Keratinocyte (primary cell): ENCODE measurements at regions not wholly inside any gene's neighbourhood (a gene's known extent, or its start where the extent isn't known, plus 50 kb on each side); places are given as distances from the start of the nearest gene placed in this dataset.
"Not testable (repeated sequence)": the region's sequence is repeated elsewhere in the genome, so short reads cannot be mapped to it uniquely, and the experiment has no call there.

Source experiments
- DNase-seq: peaks from one replicate; pipeline ENCODE4 v3.0.0-alpha.2; 2011; ENCODE audit warnings: low read depth, missing footprints, low spot score
- FAIRE-seq: peaks from 2 replicates; lab custom pipeline; 2011; peaks lifted over from hg19 to GRCh38; lab: Jason Lieb, UNC
- H2AFZ ChIP-seq: 2 replicates; pipeline ENCODE4 v1.6.0; 2012; ENCODE audit warnings: low read length, control low read depth, inconsistent platforms; ENCODE audit not compliant: control insufficient read depth
- H3K27ac ChIP-seq: 2 replicates; pipeline ENCODE4 v1.5.1; 2011; ENCODE audit warnings: low read length; ENCODE audit not compliant: control insufficient read depth, insufficient read depth
- H3K27me3 ChIP-seq: 3 replicates; pipeline ENCODE4 v1.6.0; 2011; ENCODE audit warnings: low read length; ENCODE audit not compliant: control insufficient read depth, insufficient read depth; ENCODE audit errors: extremely low read depth
- H3K36me3 ChIP-seq, 2 experiments: 2 replicates in 1 of 2; 3 replicates in 1 of 2; pipeline ENCODE4 v1.5.1; 2011; ENCODE audit warnings: low read length in 2 of 2, mild to moderate bottlenecking in 1 of 2; ENCODE audit not compliant: control insufficient read depth in 2 of 2, insufficient read depth in 2 of 2; ENCODE audit errors: extremely low read depth in 1 of 2
- H3K4me1 ChIP-seq: 3 replicates; pipeline ENCODE4 v1.5.1; 2011; ENCODE audit warnings: low read length; ENCODE audit not compliant: control insufficient read depth, insufficient read depth; ENCODE audit errors: extremely low read depth
- H3K4me2 ChIP-seq: 3 replicates; pipeline ENCODE4 v1.6.0; 2011; ENCODE audit warnings: low read depth, low read length; ENCODE audit not compliant: control insufficient read depth, insufficient read depth; ENCODE audit errors: extremely low read depth
- H3K4me3 ChIP-seq, 3 experiments: fragments of 200-600 bp in 1 of 3; sonication (generic) in 1 of 3; 2 replicates in 2 of 3; 3 replicates in 1 of 3; pipeline ENCODE4 v1.5.1; 2011 to 2016; ENCODE audit warnings: low read length in 3 of 3, mild to moderate bottlenecking in 3 of 3, control low read depth in 2 of 3, inconsistent platforms in 1 of 3, low read depth in 1 of 3, mixed read lengths in 1 of 3, mixed run types in 1 of 3, moderate library complexity in 1 of 3; ENCODE audit not compliant: control insufficient read depth in 2 of 3, insufficient read depth in 2 of 3; ENCODE audit errors: extremely low read depth in 1 of 3
- H3K79me2 ChIP-seq: 2 replicates; pipeline ENCODE4 v1.6.0; 2012; ENCODE audit warnings: low read length; ENCODE audit not compliant: control insufficient read depth, insufficient read depth
- H3K9ac ChIP-seq: 3 replicates; pipeline ENCODE4 v1.6.0; 2011; ENCODE audit warnings: low read length; ENCODE audit not compliant: control insufficient read depth, insufficient read depth; ENCODE audit errors: extremely low read depth
- H3K9me1 ChIP-seq: 3 replicates; pipeline ENCODE4 v1.6.0; 2011; ENCODE audit warnings: low read length; ENCODE audit not compliant: control insufficient read depth, insufficient read depth; ENCODE audit errors: extremely low read depth
- H3K9me3 ChIP-seq: 2 replicates; pipeline ENCODE4 v1.5.1; 2012; ENCODE audit warnings: low read depth, low read length; ENCODE audit not compliant: control insufficient read depth
- H4K20me1 ChIP-seq: 3 replicates; pipeline ENCODE4 v1.6.0; 2011; ENCODE audit warnings: low read length; ENCODE audit not compliant: control insufficient read depth, insufficient read depth; ENCODE audit errors: extremely low read depth
- dilution Hi-C: fragments of 300-500 bp; cut with MboI; formaldehyde crosslinking; loops from one replicate; pipeline ENCODE4 v1.7.0; 2020; ENCODE audit warnings: low sequenced_read_pairs; ENCODE audit not compliant: extremely low pct_ligation_motif_present

- FAIRE-seq, dilution Hi-C loops: not testable (repeated sequence)
Measured at GRCh38 chr9:39573024-39574022, 217.9 kb downstream of the SPATA31A1 start.

GRCh38 chr9:39579000-39579399 lies 223.5 kb downstream of the SPATA31A1 start:
- dilution Hi-C loops, FAIRE-seq: not testable (repeated sequence)

More at GRCh38 chr9:39573024-39574022, 217.9 kb downstream of the SPATA31A1 start:
- not testable (repeated sequence) for H3K4me1 ChIP-seq, H3K9me3 ChIP-seq, H3K9me1 ChIP-seq, DNase-seq, H3K9ac ChIP-seq, H3K36me3 ChIP-seq, H4K20me1 ChIP-seq, H3K27me3 ChIP-seq, H2AFZ ChIP-seq, H3K27ac ChIP-seq, H3K4me3 ChIP-seq, H3K79me2 ChIP-seq, H3K4me2 ChIP-seq

GRCh38 chr9:39581296-39581695 lies 225.8 kb downstream of the SPATA31A1 start:
- H3K9me3 ChIP-seq, dilution Hi-C loops, H3K79me2 ChIP-seq, FAIRE-seq, H4K20me1 ChIP-seq, H3K4me2 ChIP-seq, H3K9me1 ChIP-seq, H3K27me3 ChIP-seq, H3K36me3 ChIP-seq, H3K27ac ChIP-seq, H3K9ac ChIP-seq, H2AFZ ChIP-seq, H3K4me3 ChIP-seq, H3K4me1 ChIP-seq: not testable (repeated sequence)
- peak; percentile 23 for DNase-seq

More at GRCh38 chr9:39579000-39579399, 223.5 kb downstream of the SPATA31A1 start:
- not testable (repeated sequence) for H3K27ac ChIP-seq, H3K9ac ChIP-seq, H3K4me3 ChIP-seq, H3K36me3 ChIP-seq, DNase-seq, H3K4me1 ChIP-seq, H4K20me1 ChIP-seq, H3K4me2 ChIP-seq, H3K27me3 ChIP-seq, H3K79me2 ChIP-seq, H2AFZ ChIP-seq, H3K9me1 ChIP-seq, H3K9me3 ChIP-seq

- H3K36me3 ChIP-seq, H3K79me2 ChIP-seq, H3K9ac ChIP-seq, dilution Hi-C loops, H4K20me1 ChIP-seq, H3K9me1 ChIP-seq, H3K4me3 ChIP-seq, H3K27me3 ChIP-seq, DNase-seq, H3K4me1 ChIP-seq, H3K9me3 ChIP-seq, FAIRE-seq: not testable (repeated sequence)
- Histone ChIP-seq H2AFZ (peak overlapping the region; percentile 77), H3K4me2 (peak overlapping the region; percentile 25), H3K27ac (peak overlapping the region; percentile 53)
Measured at GRCh38 chr9:39582677-39583412, 227.4 kb downstream of the SPATA31A1 start.
